ENCODE measurements at regions not wholly inside any gene's neighbourhood (a gene's known extent, or its start where the extent isn't known, plus 50 kb on each side); places are given as distances from the start of the nearest gene placed in this dataset.

GRCh38 chr4:127575888-127576287, 56.9 kb upstream of the INTU start:
- no peak for TF ChIP-seq POLR2AphosphoS5 (IDR thresholded peaks at IDR 0.05)
- TF ChIP-seq, protein P1, sequence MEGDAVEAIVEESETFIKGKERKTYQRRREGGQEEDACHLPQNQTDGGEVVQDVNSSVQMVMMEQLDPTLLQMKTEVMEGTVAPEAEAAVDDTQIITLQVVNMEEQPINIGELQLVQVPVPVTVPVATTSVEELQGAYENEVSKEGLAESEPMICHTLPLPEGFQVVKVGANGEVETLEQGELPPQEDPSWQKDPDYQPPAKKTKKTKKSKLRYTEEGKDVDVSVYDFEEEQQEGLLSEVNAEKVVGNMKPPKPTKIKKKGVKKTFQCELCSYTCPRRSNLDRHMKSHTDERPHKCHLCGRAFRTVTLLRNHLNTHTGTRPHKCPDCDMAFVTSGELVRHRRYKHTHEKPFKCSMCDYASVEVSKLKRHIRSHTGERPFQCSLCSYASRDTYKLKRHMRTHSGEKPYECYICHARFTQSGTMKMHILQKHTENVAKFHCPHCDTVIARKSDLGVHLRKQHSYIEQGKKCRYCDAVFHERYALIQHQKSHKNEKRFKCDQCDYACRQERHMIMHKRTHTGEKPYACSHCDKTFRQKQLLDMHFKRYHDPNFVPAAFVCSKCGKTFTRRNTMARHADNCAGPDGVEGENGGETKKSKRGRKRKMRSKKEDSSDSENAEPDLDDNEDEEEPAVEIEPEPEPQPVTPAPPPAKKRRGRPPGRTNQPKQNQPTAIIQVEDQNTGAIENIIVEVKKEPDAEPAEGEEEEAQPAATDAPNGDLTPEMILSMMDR (IDR thresholded peaks at IDR 0.05) = no peak

All from suprapubic skin (tissue), 3 donors.